GM23338 (cell line): ENCODE measurements at regions not wholly inside any gene's neighbourhood (a gene's known extent, or its start where the extent isn't known, plus 50 kb on each side); places are given as distances from the start of the nearest gene placed in this dataset.

Source experiments
- EZH2 ChIP-seq: fragments of 200-600 bp; sonication (generic); IDR thresholded peaks from one replicate; pipeline ENCODE4 v1.8.0; 2017; ENCODE audit warnings: antibody characterized with exemption, mild to moderate bottlenecking, low read depth; ENCODE audit not compliant: unreplicated experiment
- POLR2AphosphoS5 ChIP-seq: IDR thresholded peaks from 2 replicates; pipeline ENCODE4 v1.6.1; 2016; ENCODE audit warnings: antibody characterized with exemption, low read depth
- STAT1 ChIP-seq: IDR thresholded peaks from one replicate; pipeline ENCODE4 v1.6.1; 2016; ENCODE audit warnings: antibody characterized with exemption; ENCODE audit not compliant: unreplicated experiment
- TF ChIP-seq, protein P1 (sequence below), 2 experiments: fragments of 200-600 bp in 1 of 2; sonication (generic) in 1 of 2; conservative IDR thresholded peaks; 2 replicates each; pipeline versions ENCODE4 v1.5.1 to v1.6.1; 2016 to 2017; ENCODE audit warnings: antibody characterized with exemption in 2 of 2, low read depth in 2 of 2, mild to moderate bottlenecking in 2 of 2, moderate library complexity in 1 of 2
- TF ChIP-seq, protein P2 (sequence below): IDR thresholded peaks from one replicate; pipeline ENCODE4 v1.6.1; 2018; ENCODE audit warnings: antibody characterized with exemption; ENCODE audit not compliant: unreplicated experiment
- TF ChIP-seq, protein P3 (sequence below): IDR thresholded peaks from 2 replicates; pipeline ENCODE4 v1.6.1; 2016; ENCODE audit warnings: antibody characterized with exemption

DNA sequence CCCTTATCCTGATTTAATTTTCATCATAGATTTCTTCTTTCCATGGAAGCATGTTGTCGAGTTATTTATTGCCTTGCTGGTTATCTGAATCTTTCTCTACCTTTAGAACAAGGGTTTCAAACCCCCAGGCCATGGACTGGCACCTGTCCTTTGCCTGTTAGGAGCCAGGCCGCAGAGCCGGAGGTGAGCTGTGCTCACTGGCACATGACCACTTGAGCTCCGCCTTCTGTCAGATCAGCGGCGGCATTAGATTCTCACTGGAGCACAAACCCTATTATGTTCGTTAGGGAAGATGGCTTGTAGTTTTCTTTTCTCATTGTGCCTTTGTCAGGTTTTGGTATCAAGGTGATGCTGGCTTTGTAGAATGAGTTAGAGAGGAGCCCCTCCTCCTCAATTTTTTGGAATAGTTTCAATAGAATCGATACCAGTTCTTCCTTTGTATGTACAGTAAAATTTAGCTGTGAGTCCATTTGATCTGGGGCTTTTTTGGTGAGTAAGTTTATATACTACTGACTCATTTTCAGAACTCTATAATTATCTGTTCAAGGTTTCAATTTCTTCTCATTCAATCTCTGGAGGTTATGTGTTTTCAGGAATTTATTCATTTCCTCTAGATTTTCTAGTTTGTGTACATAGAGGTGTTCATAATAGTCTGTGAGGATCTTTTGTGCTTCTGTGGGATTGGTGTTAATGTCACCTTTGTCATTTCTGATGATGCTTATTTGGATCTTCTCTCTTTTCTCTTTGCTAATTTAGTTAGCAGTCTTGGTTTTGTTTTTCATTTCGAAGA, 668.0 kb upstream of the FAM98A start:
- TF ChIP-seq, protein P1, sequence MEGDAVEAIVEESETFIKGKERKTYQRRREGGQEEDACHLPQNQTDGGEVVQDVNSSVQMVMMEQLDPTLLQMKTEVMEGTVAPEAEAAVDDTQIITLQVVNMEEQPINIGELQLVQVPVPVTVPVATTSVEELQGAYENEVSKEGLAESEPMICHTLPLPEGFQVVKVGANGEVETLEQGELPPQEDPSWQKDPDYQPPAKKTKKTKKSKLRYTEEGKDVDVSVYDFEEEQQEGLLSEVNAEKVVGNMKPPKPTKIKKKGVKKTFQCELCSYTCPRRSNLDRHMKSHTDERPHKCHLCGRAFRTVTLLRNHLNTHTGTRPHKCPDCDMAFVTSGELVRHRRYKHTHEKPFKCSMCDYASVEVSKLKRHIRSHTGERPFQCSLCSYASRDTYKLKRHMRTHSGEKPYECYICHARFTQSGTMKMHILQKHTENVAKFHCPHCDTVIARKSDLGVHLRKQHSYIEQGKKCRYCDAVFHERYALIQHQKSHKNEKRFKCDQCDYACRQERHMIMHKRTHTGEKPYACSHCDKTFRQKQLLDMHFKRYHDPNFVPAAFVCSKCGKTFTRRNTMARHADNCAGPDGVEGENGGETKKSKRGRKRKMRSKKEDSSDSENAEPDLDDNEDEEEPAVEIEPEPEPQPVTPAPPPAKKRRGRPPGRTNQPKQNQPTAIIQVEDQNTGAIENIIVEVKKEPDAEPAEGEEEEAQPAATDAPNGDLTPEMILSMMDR (conservative IDR thresholded peaks at IDR 0.05; ENCODE audit: low read depth in 2 of 2), result no peak
- no peak for TF ChIP-seq STAT1
- TF ChIP-seq, protein P2, sequence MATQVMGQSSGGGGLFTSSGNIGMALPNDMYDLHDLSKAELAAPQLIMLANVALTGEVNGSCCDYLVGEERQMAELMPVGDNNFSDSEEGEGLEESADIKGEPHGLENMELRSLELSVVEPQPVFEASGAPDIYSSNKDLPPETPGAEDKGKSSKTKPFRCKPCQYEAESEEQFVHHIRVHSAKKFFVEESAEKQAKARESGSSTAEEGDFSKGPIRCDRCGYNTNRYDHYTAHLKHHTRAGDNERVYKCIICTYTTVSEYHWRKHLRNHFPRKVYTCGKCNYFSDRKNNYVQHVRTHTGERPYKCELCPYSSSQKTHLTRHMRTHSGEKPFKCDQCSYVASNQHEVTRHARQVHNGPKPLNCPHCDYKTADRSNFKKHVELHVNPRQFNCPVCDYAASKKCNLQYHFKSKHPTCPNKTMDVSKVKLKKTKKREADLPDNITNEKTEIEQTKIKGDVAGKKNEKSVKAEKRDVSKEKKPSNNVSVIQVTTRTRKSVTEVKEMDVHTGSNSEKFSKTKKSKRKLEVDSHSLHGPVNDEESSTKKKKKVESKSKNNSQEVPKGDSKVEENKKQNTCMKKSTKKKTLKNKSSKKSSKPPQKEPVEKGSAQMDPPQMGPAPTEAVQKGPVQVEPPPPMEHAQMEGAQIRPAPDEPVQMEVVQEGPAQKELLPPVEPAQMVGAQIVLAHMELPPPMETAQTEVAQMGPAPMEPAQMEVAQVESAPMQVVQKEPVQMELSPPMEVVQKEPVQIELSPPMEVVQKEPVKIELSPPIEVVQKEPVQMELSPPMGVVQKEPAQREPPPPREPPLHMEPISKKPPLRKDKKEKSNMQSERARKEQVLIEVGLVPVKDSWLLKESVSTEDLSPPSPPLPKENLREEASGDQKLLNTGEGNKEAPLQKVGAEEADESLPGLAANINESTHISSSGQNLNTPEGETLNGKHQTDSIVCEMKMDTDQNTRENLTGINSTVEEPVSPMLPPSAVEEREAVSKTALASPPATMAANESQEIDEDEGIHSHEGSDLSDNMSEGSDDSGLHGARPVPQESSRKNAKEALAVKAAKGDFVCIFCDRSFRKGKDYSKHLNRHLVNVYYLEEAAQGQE, result no peak
- no peak for TF ChIP-seq POLR2AphosphoS5
- no peak for TF ChIP-seq EZH2
- TF ChIP-seq, protein P3, sequence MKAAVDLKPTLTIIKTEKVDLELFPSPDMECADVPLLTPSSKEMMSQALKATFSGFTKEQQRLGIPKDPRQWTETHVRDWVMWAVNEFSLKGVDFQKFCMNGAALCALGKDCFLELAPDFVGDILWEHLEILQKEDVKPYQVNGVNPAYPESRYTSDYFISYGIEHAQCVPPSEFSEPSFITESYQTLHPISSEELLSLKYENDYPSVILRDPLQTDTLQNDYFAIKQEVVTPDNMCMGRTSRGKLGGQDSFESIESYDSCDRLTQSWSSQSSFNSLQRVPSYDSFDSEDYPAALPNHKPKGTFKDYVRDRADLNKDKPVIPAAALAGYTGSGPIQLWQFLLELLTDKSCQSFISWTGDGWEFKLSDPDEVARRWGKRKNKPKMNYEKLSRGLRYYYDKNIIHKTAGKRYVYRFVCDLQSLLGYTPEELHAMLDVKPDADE, result no peak
